Skeletal muscle cell (primary cell): ENCODE measurements at regions not wholly inside any gene's neighbourhood (a gene's known extent, or its start where the extent isn't known, plus 50 kb on each side); places are given as distances from the start of the nearest gene placed in this dataset.
A peak's percentile ranks its signal among the peaks of the same experiment; 100 is the strongest.
"Not testable (repeated sequence)": the region's sequence is repeated elsewhere in the genome, so short reads cannot be mapped to it uniquely, and the experiment has no call there.

Experiments
- DNase-seq: peaks from one replicate; pipeline ENCODE4 v3.0.0-alpha.2; 2010; ENCODE audit warnings: low read depth
- H3K4me3 ChIP-seq: 2 replicates; pipeline ENCODE4 v1.5.1; 2011; ENCODE audit warnings: low read depth, mild to moderate bottlenecking, control low read depth, low read length, moderate library complexity

DNA sequence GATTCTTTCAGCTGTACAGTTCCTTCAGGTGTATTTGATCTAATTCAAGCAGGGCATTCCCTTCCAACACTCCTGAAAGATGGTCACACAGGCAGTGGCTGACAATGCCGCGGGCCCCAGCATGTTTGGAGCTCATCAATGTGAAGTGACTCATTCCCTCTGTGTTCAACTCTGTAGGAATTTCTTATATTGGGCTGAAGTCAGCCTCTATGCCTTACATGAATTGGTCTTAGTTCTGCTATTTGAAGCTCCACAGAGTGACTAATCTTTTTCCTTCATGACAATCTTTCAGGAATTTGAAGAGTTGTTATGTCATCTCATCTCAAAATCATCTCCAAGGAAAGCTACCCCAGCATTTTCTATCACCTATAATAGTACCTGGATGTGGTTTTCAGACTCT is 142.5 kb upstream of the C2CD4B start:
- peak; percentile 27 for DNase-seq
- H3K4me3 ChIP-seq = no peak overlapping the region

DNA sequence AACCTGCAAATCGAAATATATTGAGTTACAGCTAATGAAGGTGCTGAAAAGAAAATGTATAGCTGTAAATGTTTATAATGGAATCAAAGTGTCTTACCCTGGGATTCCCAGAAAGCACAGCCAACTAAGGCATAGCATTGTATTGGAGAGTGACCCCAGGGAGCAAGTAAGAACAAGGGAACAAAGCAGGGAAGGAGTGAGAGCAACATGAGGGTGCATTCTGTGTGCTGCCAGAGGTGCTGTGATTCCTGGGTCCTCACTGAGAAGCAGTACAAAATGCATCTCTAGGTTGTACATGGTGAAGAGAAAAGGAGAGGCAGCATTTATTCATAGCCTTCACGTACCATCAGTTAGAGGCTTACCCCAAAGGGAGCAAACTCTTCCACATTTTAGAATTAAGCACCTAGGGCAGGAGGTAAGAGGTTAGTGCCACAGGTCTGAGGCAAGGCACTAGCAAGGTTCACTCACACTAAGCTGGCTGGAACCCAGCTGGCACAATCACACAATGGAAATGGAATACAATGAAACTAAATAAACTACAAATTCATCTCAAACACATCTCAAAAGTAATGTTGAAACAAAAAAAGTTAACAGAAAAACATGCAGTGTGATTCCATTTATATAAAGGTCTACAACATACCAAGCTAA is 151.5 kb upstream of the C2CD4B start:
- H3K4me3 ChIP-seq = no peak overlapping the region
- no peak for DNase-seq

DNA sequence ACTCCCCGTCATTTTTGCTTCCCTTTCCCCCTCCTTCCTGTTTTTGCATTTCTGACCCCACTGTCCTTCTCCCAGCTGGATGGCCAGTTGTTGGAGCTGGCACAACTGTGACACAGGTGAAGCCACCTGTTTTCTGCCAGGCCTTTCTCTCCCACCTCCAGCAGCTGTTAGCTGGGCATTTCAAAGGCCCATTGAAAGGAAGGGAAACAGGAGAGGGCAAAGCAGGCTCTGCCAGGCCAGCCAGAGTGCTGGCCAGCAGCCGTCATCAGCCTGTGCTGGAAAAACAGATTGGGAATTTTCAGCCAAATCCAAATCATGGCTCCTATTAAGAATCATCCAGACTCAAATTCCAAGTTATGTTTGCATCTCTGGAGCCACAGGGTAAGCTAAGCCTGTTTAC is 155.2 kb upstream of the C2CD4B start:
- DNase-seq = no peak
- no peak overlapping the region for H3K4me3 ChIP-seq

DNA sequence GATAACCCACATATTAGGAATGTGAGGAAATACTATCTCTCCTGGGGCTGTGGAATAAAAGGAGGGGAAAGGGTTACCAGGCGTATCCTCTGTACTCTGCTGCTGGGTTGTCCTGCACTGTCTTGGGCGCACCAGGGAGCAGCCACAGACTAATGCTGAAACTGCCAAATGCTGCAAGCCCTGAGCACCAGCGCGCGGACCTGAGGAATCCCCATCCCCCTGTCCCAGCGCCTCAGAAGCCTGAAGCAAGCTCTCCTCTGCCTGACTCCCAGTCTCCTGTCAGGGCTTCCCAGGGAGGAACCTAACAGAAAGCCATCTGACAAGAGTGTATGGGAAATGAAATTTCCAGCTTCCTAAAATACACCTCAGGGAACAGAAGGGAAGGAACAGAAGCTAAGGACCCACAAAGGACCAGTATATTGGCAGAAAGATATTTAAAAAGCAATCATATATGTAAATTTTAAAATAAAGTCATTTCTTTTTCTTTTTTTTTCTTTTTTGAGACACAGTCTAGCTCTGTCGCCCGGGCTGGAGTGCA is 158.3 kb upstream of the C2CD4B start:
- no peak for DNase-seq
- no peak overlapping the region for H3K4me3 ChIP-seq

DNA sequence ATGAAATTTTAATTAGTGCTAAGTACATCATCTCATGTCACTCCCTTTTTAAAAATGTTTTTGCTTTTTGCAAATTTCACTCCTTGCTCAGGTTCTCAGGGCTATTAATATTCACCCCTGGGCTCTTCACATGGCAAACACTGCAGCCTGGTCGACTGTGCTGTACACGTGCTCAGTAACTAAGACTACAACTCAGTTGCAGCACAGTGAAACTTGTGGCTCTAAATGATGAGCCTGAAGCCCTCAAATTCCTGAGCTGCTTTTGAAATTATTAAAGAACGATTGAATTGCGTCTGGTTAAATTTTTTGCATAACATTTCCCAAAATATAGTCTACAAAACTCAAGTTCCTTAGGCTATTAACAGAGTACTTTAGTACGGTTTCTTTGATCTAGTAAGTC is 159.3 kb upstream of the C2CD4B start:
- H3K4me3 ChIP-seq = no peak overlapping the region
- DNase-seq = no peak

DNA sequence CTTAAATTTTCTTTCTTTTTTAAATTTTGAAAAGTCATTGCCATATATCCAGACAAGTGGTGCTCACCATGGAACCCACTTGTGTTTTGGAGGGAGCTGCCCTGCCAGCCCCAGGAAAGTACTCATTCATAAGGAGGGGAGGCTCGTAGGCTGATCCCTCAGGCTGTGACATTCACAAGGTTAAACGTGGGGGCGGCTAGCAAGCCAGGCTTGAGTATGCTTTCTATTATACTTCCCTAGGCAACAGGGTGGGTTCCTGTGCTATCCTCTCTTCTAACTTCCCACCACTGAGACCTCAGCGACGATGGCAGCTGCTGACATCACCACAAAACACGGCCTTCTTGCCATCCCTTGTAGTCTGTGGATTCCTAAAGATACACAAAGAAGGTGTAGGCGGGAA is 160.5 kb upstream of the C2CD4B start:
- H3K4me3 ChIP-seq = no peak overlapping the region
- no peak for DNase-seq

DNA sequence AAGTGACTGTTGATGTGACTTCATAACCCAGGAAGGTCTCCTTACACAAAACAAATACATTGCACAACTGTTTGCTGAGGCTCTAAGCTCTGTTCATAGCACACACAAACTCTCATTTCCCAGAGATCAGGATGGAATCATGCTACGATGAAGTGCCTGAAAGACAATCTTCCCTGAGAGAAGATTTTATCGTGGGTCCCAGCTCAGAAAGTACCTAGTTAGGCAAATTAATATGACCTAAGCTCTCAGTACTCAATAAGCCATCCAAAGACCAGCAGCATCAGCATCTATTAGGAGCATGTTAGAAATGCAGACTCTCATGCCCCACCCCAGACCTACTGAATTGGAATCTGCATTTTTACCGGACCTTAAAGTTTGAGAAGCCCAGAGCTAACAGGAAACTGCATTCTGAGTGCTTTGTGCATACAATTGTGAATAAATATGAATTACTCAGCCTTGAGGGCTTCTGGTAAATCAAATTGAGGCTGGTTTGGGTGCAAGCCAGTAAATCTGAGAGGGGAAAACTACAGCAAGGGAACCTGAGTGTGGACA is 161.5 kb upstream of the C2CD4B start:
- DNase-seq = no peak
- H3K4me3 ChIP-seq = no peak overlapping the region

DNA sequence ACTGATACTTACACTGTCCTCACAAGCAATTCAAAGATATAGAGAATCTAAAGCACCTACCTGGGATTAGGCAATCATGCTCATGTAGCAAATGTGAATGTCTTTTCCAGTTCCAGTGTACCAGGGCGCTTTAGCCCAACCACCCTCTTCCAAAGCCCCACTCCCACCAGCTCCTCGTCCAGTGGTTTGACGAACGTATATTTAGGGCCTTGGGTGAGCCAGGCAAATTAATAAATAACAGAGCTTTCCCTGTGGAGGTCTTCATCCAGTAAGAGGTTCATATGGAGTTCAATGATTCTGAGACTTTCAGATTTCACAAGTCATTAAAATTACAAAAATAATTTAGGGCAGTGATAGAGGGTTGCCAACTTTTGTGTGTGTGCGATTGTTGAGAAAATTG is 162.3 kb upstream of the C2CD4B start:
- DNase-seq = no peak
- no peak overlapping the region for H3K4me3 ChIP-seq

DNA sequence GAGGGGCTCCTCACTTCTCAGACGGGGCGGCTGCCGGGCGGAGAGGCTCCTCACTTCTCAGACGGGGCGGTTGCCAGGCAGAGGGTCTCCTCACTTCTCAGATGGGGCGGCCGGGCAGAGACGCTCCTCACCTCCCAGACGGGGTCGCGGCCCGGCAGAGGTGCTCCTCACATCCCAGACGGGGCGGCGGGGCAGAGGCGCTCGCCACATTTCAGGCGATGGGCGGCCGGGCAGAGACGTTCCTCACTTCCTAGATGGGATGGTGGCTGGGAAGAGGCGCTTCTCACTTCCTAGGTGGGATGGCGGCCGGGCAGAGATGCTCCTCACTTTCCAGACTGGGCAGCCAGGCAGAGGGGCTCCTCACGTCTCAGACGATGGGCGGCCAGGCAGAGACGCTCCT is 167.4 kb upstream of the C2CD4B start:
- DNase-seq, H3K4me3 ChIP-seq: not testable (repeated sequence)

DNA sequence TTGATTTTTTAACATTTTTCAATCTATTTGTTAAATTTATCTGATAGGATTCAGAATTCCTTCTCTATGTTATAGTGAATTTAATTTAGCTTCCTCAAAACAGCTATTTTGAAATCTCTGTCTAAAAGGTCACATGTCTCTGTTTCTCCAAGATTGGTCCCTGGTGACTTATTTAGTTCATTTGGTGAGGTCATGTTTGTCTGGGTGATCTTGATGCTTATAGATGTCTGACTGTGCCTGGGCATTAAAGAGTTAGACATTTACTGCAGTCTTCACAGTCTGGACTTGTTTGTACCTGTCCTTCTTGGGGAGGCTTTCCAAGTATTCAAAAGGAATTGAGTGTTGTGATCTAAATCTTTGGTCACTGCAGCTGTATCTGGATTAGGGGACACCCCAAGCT is 169.5 kb upstream of the C2CD4B start:
- no peak for DNase-seq
- H3K4me3 ChIP-seq = no peak overlapping the region

DNA sequence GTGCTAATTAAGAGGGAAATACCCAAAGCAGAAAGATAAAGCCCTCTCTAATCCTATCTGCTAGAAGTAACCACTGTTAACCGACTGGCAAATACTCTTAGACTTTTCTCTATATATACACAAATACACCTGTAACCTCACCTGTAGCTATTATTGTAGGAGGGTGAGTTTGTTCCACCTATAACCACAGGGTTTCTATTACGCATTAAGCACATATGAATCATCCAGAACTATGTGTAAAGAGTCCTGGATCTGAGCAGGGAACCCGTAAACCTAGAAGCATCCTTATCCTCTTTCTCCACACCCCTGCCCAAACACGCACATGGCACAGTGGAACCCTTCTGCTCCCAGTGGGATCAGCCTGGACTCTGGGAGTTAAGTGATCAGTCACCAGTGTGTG is 172.8 kb upstream of the C2CD4B start:
- H3K4me3 ChIP-seq = no peak overlapping the region
- DNase-seq = no peak

DNA sequence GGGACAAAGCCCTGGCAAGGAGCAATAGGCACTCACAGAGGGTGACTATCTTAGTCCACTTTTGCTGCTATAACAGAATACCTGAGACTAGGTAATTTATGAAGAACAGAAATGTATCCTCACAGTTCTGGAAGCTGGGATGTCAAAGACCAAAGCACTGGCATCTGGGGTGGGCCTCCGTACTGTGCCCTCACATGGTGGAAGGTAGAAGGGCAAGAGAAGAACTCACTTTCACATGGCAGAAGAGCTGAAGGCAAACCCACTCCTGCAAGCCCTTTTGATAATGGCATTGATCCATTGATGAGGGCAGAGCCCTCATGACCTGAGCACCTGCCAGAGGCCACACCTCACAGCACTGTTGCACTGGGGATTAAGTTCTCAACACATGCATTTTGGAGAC is 173.4 kb upstream of the C2CD4B start:
- no peak for DNase-seq

DNA sequence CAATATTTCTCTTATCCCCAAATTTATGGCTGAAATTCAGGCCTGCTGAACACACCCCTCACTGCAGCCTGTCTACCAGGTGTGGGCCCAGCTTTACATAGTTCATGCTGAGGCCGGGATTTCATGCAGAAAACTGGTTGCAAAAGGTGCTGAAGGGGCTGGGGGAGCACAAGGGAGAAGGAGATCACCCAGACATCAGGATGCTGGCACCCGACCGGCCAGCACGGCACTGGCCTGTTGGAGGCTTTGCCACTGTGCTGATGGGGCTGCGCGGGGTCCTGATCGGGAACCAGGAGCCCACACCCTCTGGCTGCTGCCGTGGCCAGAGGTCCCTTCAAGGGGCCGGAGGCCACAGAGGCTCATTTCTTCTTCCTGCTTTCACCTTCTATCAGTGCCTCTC is 177.9 kb upstream of the C2CD4B start:
- H3K4me3 ChIP-seq = no peak overlapping the region
- no peak for DNase-seq

More for the DNA sequence above, 173.4 kb upstream of the C2CD4B start:
- H3K4me3 ChIP-seq = no peak overlapping the region

DNA sequence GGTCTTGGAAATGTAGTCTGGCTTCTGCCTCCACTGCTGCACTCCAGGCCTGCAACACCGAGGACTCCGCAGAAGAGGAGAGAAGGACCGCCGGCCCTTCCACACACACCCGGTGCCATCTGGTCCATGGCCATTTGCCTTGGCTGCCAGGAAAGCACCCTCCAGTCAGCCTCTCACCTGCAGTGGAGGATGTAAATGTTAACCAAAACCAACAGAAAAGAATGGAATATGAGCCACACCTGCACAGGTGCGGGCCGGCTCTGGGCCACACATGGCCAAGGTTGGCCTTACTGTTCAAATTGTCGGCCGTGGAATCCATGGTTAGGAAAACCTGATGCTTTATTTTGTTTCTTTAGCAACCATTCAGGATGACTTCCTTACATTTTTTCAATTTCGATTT is 178.3 kb upstream of the C2CD4B start:
- no peak for DNase-seq
- no peak overlapping the region for H3K4me3 ChIP-seq

DNA sequence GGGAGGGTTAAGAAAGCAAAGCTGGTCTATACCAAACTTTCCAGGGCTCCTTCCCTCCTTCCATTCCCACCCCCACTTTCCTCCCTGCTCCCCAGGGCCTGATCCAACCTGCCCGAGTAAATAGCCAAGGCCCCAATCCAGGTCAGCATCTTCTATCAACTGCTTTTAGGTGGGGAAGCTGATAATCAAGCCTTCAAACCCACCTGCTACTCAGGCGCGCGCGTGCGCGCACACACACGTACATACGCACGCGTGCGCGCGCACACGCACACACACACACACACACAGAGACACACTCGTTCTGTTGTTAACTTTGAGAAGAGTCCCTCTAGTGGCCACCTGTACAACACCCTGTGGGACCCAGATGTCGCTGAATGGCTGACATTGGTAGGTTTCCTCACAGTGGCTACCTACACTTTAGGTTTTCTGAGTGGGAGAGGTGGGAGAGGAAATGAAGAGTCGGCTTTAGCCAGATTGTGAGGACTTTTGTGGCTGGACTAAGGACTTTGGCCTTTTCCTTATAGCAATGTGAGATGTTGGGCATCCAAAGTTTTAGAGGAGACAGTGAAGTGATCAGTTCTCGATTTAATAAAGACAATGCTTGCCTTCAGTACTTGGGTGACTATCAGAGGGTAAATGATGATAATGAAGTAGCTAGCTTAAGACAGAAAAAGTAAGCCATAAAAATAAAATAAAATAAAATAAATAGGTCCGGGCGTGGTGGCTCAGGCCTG is 179.9 kb upstream of the C2CD4B start:
- peak; percentile 4 for DNase-seq
- no peak overlapping the region for H3K4me3 ChIP-seq

DNA sequence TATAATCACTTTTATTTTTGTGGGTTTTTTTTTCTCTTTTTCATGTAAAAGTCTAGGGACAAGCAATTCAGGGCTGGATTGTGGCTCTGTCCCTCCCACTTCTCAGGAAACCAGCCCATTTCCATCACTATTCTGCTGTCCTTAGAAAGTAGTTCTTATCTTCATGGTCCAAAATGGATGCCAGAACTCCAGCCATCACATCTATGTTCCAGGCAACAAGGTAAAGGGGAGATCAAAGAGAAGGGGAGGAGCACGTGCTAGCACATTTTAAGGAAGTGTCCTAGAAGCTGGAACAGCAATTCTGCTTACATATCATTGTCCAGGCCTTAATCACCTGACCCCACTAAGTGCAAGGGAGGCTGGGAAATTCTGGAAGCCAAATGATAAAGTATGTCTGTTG is 181.1 kb upstream of the C2CD4B start:
- no peak overlapping the region for H3K4me3 ChIP-seq
- DNase-seq = no peak

DNA sequence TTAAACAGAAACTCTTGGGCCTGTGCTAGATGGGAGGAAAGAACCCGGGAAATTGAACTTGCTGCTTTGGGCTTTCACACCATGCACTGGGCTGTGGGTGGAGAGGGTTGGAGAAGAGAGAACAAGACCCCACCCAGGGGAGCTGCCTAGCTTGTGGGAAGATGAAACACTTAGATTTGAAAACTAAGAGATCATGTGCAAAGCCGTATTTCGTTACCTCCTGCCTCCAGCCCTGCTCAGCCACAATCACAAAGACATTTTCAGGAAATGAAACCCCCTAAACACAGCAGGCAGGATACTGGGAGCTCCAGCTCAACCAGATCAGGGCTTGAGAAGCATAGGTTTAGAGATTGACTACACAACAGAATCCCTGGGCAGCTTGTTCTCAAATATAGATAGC is 183.0 kb upstream of the C2CD4B start:
- no peak overlapping the region for H3K4me3 ChIP-seq
- no peak for DNase-seq

DNA sequence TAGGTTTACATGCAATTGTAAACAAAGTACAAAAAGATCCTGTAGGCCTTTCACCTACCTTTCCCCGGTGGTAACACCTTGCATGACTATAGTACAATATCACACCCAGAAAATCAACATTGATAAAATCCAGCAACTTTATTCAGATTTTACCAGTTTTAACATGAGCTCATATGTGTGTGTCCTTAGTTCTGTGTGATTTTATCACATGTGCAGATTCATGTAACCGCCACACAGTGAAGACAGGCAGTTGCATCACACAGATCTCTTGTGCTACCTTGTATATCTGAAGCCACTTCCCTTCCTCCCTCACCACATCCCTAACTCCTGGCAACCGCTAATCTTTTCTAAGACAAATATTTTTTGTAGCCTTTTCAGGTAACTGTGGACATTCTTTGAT is 183.5 kb upstream of the C2CD4B start:
- H3K4me3 ChIP-seq = no peak overlapping the region
- no peak for DNase-seq

DNA sequence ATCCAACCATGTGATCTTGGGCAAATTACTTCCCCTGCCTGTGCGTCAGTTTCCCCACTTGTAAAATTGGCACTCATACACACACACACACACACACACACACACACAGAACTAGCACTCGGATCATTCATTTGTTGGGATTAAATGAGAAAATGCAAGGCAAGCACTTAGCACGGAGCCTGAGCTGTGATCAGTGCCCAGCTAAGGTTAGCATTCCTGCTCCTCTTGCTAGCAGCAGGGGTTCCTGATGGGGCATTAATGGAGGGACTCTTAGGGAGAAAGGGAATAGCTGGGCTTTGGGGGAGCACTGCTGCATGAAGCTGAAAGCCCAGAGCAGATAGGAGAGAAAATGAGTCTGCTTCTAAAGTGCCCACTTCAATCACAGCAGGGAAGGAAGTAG is 187.7 kb upstream of the C2CD4B start:
- no peak overlapping the region for H3K4me3 ChIP-seq
- DNase-seq = no peak

DNA sequence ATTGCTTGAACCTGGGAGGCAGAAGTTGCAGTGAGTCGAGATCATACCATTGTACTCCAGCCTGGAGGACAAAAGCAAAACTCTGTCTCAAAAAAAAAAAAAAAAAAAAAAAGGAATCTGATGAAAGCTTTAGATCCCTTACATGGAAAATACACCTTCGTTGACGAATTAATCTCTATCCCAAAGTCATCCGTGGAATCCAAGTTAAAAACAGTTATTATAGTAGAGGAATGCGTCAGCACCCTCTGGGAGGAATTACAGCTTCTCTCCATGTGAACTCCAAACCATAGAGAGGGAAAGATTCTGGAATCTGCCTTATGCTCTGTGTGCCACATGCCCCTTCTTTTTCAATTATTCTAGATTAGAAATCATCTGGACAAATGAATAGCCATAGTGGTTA is 192.3 kb upstream of the C2CD4B start:
- H3K4me3 ChIP-seq = no peak overlapping the region
- DNase-seq = no peak

DNA sequence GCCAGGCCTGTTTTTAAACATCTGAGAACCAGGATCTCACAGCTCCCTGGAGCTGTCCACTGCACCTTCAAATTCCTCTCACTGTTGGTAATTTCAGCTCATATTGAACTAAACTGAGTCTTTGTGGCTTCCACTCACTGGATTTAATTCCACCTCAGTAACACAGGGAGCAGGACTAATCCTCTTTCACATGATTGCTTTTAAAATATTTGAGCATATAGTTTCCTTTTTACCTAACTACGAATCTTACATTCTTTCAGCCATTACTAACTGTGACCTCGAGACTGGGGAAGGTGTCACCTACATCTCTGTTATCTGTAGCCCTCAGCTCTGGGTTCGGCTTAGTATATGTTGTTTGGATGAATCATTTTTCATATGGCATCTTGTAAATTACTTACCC is 194.3 kb upstream of the C2CD4B start:
- DNase-seq = no peak
- no peak overlapping the region for H3K4me3 ChIP-seq
